H4 (cell line): ENCODE measurements at regions not wholly inside any gene's neighbourhood (a gene's known extent, or its start where the extent isn't known, plus 50 kb on each side); places are given as distances from the start of the nearest gene placed in this dataset.
"Not testable (repeated sequence)": the region's sequence is repeated elsewhere in the genome, so short reads cannot be mapped to it uniquely, and the experiment has no call there.

Experiments
- DNase-seq: peaks from one replicate; pipeline ENCODE4 v3.0.0-alpha.2; 2015; ENCODE audit warnings: low spot score

DNA sequence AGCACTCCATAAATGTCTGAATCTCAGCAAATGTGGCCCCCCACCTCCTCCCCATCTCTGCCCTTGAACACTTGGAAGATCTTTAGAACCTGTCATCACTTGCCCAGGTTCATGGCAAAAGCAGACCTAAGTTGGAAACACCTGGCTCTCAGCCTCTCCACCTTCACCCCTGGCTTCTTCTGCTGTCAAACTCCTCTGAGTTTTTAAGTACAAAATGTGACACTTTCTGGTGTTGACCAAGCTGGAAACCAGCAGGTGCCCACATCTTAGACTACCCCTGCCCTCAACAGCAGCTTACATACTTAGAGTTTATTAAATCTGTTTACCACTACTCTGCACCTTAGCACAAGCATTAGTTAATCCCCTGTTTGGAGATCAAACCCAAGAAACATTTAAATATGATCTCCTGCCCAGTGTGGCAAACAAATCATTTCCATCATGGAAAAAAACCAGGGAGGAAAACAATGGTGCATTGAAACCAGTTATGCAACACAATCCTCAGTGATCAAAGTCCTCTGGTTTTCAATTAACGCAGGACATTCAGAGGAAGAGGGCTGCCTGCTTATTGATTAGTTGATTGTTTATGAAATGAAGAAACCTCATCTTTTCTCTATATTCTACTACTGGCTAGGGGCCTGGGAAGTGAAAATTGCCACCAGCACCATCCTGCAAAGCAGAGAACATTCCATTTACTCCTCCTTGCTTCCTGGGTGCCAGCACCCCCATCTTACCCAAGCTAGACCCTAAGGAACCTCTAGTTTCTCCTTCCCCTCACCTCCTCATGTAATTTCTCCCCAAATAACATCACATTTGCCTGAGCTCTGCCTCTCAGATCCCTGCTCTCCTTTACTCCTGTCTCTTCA, 139.4 kb upstream of the RAB4A start:
- DNase-seq, result no peak

DNA sequence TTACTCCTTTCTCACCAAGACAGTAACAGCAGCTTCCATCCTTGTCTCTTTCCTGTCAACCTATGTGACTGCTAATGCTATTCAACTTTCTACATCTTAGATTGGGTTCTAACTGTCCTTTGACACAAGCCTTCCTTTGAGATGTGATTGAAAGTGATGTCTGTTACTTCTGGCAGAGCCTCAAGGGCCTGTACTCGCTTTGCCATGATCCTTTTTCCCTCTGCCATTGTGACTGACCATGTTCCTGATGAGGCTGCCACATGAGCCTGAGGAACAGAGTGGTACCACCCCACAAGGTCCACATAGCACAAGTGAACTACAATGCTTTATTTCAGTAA, 138.8 kb upstream of the RAB4A start:
- DNase-seq, result no peak

DNA sequence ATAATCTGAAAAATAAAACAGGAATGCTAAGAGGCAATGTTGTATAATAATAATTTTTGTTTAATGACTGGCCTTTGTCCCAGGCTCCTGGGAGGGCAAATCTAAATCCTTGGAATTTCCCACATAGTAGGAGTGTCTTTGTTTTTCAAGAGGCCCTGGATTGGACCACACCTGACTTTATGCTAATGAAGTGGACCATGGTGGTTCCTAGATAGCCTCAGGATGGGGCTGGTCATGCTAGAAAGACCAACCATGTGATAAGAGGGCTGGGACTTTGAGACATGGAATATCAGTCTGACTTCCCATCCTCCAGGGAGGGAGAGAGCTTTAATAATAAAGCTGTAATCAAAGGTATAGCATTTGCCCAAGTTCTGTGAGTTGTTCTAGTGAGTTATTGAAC, 138.2 kb upstream of the RAB4A start:
- no peak for DNase-seq

DNA sequence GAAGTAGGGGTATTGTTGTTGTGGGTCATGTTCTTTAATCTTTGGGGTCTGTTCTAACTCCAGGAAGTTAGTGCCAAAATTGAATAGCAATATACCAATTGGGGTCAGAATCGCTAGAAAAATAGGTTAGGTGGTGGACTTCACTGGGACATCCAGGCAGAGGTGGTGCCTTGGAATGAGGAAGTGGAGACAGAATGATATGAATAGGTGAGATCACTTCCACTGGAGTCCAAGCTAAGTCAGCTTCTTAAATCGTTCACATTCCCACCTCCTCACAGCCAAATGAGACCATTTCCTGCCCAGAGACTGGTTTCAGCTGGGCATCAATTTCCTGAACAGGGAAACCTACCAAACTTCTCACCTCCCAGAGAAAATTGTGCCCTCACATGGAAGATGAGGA, 137.8 kb upstream of the RAB4A start:
- no peak for DNase-seq

DNA sequence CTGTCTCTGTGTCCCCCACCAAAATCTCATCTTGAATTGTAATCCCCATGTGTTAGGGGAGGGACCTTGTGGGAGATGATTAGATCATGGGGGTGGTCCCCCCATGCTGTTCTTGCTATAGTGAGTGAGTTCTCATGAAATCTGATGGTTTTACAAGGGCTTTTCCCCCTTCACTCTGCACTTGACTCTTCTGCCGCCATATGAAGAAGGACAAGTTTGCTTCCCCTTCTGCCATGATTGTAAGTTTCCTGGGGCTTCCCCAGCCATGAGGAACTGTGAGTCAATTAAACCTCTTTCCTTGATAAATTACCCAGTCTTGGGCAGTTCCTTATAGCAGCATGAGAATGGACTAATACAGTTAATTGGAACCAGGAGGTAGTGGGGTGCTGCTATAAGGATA, 137.1 kb upstream of the RAB4A start:
- no peak for DNase-seq

DNA sequence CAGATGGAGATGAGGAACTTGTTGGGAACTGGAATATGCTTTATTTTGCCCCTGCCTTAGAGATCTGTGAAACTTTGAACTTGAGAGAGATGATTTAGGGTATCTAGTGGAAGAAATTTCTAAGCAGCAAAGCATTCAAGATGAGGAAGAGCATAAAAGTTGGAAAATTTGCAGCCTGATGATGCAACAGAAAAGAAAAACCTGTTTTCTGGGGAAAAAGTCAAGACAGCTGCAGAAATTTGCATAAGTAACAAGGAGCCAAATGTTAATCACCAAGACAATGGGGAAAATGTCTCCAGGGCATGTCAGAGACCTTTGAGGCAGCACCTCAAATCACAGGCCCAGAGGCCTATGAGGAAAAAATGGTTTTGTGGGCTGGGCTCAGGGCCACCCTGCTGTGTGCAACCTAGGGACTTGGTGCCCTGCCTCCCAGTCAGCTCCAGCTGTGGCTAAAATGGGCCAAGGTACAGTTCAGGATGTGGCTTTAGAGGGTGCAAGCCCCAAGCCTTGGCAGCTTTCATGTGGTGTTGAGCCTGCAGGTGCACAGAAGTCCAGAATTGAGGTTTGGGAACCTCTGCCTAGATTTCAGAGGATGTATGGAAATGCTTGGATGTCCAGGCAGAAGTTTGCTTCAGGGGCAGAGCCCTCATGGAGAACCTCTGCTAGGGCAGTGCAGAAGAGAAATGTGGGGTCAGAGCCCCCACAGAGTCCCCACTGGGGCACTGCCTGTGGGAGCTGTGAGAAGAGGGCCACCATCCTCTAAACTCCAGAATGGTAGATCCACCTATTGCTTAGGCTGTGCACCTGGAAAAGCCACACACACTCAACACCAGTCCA, 136.3 kb upstream of the RAB4A start:
- not testable (repeated sequence) for DNase-seq

DNA sequence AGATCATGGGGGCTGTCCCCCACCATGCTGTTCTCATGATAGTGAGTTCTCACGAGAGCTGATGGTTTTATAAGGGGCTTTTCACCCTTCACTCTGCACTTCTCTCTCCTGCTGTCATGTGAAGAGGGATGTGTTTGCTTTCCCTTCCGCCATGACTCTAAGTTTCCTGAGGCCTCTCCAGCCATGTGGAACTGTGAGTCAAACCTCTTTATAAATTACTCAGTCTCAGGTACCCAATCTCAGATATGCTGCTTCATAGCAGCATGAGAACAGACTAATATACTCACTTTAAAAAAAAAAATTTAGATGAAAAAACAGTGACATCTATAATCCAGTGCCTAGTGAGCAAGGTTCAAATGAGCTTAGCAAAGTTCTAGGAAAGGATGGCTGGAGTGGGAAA, 135.1 kb upstream of the RAB4A start:
- no peak for DNase-seq

DNA sequence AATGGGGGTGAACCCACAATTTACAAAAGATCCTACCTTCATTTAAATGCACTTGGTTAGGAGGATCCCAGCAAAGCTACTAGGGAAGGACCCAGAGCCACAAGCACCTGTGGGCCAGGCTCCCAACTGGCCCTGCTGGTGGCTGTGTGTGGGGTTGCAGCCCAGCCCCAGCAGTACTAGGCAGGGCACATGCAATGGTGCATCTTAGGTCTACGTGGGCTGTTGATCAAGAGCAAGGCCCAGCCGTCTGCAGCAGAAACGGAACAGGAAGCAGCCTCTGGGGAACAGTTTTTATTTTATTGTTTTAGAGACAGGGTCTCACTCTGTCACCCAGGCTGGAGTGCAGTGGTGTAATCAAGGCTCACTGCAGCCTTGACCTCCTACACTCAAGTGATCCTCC, 134.1 kb upstream of the RAB4A start:
- DNase-seq, result no peak

DNA sequence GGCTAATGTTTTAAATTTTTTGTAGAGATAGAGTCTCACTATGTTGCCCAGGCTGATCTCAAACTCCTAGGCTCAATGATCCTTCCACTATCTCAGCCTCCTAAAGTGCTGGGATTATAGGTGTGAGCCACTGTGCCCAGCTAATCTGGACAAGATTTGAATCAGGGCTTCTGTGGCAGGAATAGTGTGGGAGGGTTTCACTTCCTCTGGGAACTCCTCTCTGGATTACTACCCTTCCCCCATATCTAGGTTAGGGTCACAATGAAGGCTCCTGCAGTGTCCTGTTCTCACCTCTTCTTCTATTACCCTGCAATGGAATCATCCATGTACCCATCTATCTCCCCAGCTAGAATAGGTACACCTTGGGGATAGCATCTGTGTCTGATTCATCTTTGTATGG, 133.6 kb upstream of the RAB4A start:
- DNase-seq, result no peak

DNA sequence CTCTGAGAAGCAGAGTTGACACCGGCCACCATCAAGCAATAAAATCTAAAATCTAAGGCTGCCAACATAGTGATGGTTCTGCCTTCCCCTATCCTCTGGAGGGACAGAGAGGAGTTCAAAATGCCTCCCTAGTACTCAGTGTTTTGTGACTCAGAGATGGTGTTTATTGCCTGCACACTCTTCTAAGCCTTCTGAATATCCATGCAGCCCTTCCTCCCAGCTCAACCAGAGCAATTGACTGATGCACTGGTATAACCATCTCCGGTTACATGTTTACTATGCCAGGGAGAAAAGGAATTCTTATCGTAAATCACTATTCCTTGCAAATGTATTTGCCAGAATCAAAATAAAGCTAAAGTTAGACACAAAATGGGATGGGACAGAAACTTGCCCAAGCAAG, 132.9 kb upstream of the RAB4A start:
- peak; percentile 31 for DNase-seq

DNA sequence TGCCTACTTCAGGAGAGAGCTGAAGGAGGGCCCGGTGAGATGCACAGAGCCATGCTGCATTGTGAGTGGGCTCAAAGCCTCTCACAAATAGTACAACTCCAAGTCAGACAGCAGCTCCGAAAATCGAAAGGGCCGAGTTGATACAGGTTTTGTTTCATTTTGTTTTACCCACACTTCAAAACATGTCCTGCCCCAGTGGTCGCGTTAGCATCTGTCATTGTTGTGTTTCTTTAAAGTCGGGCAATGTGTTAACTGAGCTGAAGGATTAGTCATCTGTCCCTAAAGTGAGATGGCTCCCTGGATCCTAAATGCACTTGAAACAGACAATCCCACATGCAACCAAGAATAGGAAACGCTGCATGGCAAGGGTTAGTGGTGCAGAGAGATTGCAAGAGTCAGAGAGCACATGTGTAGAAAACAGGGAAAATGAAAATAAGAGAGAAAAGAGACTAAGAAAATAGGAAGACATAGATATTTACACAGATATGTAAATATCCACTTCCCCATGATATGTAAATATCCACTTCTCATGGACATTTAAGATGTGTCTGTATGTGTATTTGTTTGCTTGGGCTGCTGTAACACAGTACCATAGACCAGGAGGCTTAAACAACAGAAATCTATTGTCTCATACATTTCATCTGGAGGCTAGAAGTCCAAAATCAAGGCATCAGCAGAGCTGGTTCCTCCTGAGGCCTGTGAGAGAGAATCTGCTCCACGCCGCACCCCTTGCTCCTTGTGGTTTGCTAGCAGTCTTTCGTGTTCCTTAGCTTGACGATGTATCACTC, 131.4 kb upstream of the RAB4A start:
- no peak for DNase-seq

DNA sequence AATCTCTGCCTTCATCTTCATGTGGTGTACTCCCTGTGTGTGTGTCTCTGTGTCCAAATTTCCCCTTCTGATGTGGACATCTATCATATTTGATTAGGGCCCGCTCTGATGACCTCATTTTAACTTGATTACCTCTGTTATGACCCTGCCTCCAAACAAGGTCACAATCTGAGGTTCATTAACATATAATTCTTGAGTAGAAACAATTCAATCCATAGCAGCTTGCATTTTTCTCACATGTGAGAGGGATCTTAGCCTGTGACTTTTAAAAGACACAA, 130.9 kb upstream of the RAB4A start:
- no peak for DNase-seq

DNA sequence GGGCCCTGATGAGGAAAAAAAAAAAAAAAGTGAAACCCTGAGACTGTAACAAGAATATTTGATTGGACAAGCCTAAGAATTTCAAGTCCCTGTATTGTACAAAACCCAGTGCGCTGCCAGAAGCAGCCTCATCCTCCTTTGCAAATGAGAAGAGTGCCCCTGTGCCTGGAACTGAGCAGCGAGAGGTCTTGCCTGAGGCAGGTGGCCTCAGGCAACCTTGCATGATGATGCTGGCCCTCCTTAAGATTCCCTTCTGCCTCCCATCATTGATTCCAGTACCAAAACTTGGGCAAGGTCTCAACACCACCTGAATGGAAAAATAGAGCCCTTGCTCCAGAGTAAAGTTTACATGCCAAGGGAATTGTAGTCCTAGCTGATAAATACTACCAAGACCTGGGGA, 129.6 kb upstream of the RAB4A start:
- no peak for DNase-seq

DNA sequence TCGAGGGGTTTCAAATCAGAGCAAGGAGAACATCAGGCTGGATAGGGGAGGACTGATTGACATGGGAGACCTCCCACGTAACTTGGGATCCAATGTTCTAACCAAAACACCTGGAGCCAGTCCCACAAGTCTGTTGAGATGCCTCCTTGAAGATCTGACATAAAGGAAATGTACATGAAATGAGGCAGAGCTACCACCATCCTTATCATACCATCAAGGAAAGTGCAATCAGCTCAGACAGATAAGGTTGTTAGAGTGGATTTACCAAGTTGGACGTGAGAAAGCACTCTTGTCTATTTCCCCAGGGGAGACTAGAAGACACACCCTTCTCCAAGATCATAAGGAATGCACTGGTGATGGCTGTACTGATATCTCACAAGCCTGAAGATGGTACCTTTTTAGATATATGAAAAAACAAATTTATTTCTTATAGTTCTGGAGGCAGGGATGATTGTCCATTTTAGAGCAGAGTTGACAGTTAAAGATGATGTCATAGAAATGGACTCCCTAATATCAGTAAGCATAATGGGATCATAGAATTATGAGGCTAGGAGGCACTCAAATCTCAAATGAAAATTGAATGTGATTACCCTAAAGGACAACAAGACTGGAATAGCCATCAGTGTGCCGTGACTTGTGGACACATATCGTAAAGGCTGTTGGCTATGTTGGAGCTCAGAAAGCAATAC, 129.1 kb upstream of the RAB4A start:
- DNase-seq, result no peak

DNA sequence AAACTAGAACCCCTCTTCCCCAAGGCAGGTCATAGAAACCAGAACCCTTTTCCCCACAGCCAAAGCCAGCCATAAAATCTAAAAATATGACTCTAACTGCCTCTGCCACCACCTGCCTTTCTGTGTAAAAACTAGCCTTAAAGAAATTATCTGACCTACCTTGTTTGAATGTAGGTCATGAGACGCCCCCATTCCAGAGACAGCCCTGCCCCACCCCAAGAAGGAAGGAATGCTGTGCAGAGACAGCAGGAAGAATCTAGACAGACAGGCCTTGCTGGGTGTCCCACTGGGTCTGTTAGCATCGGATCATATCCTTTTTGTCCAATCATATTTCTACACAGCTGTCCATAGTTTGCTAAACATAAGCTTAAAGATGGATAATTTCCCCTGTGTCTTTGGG, 128.4 kb upstream of the RAB4A start:
- DNase-seq, result no peak

DNA sequence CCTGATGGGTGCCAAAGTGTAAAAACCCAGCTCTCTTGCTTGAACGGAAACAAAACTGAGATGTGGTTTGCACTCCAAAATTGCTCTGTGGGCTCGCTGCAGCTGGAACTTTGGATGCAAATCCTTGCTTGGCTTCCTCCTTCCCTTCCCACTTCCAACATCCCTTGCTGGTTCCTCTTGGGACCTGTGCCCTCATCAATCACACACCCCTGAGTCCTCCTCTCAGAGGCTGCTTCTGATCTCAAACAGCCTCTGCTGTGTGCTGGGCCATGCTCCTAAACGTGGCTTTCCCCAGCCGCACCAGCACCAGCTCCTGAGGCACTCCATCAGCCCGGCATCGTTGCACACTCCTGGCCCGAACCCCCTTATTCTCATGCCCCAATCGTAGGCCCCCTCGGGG, 124.3 kb upstream of the RAB4A start:
- no peak for DNase-seq

DNA sequence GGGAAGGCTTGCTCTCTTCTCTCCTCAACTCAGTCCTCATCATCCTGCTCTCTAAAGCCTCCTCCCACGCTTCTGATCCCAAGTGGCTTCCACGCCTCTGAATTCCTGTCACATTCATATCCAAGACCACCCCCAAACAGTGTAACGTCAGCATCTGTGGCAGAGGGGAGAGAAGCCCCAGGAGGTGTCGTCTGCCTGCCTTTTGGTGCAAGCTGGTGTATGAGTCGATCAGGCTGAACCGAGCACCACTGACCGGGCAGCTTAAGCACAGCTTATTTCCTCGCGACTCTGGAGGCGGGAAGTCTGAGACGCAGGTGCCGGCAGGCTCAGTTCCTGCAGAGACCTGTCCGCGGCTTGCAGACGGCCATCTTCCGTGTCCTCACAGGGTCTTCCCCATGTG, 123.8 kb upstream of the RAB4A start:
- no peak for DNase-seq

DNA sequence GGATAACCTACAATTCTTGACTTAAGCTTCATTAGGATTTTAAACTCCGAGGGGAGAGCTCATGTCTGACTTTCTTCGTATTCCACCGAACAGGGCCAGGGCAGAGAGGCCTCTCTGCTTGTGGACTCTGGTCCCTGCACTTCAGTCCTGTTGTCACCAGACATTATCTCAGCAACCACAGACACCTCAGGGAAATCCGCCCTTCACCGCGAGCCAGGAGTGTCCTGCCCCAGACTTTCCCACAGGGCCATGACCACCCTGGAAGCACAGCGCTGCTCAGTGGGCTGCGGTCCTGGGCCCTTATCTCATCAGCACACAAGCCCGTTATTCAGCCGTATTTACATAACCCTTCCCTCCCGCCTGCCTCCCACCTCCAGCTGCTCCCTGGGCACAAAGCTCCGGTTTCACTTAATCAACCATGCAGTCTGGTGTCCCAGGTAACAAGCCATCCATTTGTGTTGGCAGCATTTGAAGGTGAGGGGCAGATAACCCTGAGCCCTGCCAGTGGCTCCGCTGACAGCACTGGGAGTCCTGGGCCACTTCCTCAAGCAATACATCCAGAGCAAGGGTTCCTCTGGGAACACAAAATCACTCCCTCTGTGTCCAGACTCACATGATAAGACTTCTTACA, 122.8 kb upstream of the RAB4A start:
- DNase-seq, result peak; percentile 51

DNA sequence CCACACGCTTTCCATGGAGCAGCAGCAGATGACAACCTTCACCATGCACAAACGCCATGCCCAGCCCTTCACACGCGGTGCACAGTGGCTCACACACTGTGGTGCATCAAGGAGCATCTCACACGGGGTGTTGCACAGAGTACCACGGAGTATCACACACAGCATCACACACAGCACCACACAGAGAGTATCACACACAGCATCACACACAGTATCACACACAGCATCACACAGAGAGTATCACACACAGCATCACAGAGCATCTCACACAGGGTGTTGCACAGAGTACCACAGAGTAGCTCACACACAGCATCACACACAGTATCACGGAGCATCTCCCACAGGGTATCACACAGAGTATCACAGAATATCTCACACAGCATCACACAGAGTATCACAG, 122.2 kb upstream of the RAB4A start:
- no peak for DNase-seq

DNA sequence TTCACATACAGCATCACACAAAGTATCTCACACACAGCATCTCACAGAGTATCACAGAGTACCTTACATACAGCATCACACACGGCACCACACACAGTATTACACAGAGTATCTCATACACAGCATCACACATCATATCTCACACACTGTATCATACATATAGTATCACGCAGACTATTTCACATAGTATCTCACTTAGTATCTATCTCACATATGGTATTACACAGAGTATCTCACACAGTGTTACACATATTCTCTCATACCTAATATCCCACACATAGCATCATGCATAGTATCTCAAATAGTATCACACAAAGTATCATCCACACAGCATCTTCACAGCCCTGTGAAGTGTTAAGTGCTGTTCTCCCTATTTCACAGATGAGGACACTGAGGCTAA, 121.5 kb upstream of the RAB4A start:
- no peak for DNase-seq

DNA sequence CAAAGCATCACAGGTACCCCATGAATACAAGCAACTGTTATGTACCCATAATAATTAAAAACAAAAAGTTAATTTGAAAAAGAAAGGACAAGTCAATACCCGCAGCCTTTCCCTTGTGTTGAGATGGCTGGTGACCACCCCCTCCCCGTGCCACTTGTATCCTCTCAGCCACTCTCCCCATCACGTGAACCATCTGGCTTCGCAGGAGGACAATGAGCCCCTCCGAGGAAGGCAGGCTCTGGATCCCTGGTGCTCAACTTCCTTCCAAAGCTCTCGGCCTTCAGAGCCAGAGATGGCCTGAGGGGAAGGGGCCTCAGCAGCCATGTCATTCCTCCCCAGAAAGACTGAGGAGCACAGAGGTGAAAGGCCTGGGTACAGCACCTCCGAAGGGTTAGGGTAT, 120.4 kb upstream of the RAB4A start:
- DNase-seq, result no peak

DNA sequence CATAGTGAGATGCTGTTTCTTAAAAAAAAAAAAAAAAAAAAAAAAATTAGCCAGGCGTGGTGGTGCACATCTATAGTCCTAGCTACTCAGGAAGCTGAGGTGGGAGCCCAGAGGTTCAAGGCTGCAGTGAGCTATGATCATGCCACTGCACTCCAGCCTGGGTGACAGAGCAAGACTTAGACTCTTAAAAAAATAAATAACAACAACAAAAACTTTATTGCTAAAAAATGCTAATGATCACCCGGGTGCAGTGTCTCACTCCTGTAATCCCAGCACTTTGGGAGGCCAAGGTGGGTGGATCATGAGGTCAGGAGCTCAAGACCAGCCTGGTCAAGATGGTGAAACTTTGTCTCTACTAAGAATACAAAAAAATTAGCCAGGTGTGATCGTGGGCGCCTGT, 119.5 kb upstream of the RAB4A start:
- DNase-seq, result not testable (repeated sequence)
